GM12892 (cell line): ENCODE measurements at regions not wholly inside any gene's neighbourhood (a gene's known extent, or its start where the extent isn't known, plus 50 kb on each side); places are given as distances from the start of the nearest gene placed in this dataset.

Experiments used
- POLR2A ChIP-seq: IDR thresholded peaks from 2 replicates; pipeline ENCODE4 v1.6.1; 2011; ENCODE audit warnings: low read depth, low read length, control low read depth
- POLR2AphosphoS5 ChIP-seq: IDR thresholded peaks from 2 replicates; pipeline ENCODE4 v1.6.1; 2011; ENCODE audit warnings: low read depth, low read length, control low read depth
- TAF1 ChIP-seq: IDR thresholded peaks from 2 replicates; pipeline ENCODE4 v1.6.1; 2011; ENCODE audit warnings: low read depth, mild to moderate bottlenecking, control low read depth, low read length, borderline replicate concordance

GRCh38 chr4:175103403-175103802, 185.2 kb downstream of the ADAM29 start:
- no peak for TF ChIP-seq POLR2AphosphoS5
- TF ChIP-seq POLR2A, result no peak
- no peak for TF ChIP-seq TAF1
